ENCODE measurements at regions not wholly inside any gene's neighbourhood (a gene's known extent, or its start where the extent isn't known, plus 50 kb on each side); places are given as distances from the start of the nearest gene placed in this dataset.

GRCh38 chr10:81109200-81109752 lies 571.6 kb downstream of the SH2D4B start:
- TF ChIP-seq CTCF (IDR thresholded peaks at IDR 0.05), result no peak
- no peak for TF ChIP-seq POLR2AphosphoS5 (IDR thresholded peaks at IDR 0.05)
- no peak for TF ChIP-seq POLR2A (IDR thresholded peaks at IDR 0.05; ENCODE audit: low read depth)
- no peak for TF ChIP-seq EP300 (IDR thresholded peaks at IDR 0.05)

Data from esophagus muscularis mucosa (tissue), 4 donors.